ENCODE measurements at regions not wholly inside any gene's neighbourhood (a gene's known extent, or its start where the extent isn't known, plus 50 kb on each side); places are given as distances from the start of the nearest gene placed in this dataset.

GRCh38 chr2:59851836-59852475, 701.5 kb downstream of the BCL11A start:
- H3K27ac Mint-ChIP-seq: no peak overlapping the region
- H3K4me1 Mint-ChIP-seq: no peaks in the 10 kb centered on the region
- TF ChIP-seq CTCF (IDR thresholded peaks at IDR 0.05; ENCODE audit: unreplicated experiment in 3 of 3): no peak
- no peaks in the 10 kb centered on the region for H3K9me3 Mint-ChIP-seq
- H3K27me3 Mint-ChIP-seq (ENCODE audit: low read depth): no peaks in the 10 kb centered on the region
- no peak overlapping the region for H3K4me3 Mint-ChIP-seq
- H3K36me3 Mint-ChIP-seq (ENCODE audit: low read depth): no peaks in the 10 kb centered on the region

- H3K27me3 Mint-ChIP-seq (ENCODE audit: low read depth): no peaks in the 10 kb centered on the region
- H3K36me3 Mint-ChIP-seq (ENCODE audit: low read depth): no peaks in the 10 kb centered on the region
- no peaks in the 10 kb centered on the region for H3K9me3 Mint-ChIP-seq
- H3K4me3 Mint-ChIP-seq: no peak overlapping the region
- no peak for TF ChIP-seq CTCF (IDR thresholded peaks at IDR 0.05; ENCODE audit: unreplicated experiment in 3 of 3)
- no peaks in the 10 kb centered on the region for H3K4me1 Mint-ChIP-seq
- H3K27ac Mint-ChIP-seq: no peak overlapping the region
These were observed 702.9 kb downstream of the BCL11A start for GRCh38 chr2:59850554-59850953.

GRCh38 chr2:59833941-59834340, 719.5 kb downstream of the BCL11A start:
- H3K9me3 Mint-ChIP-seq: peaks cover 3% of the 10 kb centered on the region
- no peak for TF ChIP-seq CTCF (IDR thresholded peaks at IDR 0.05; ENCODE audit: unreplicated experiment in 3 of 3)
- no peak overlapping the region for H3K27ac Mint-ChIP-seq
- H3K36me3 Mint-ChIP-seq (ENCODE audit: low read depth): no peaks in the 10 kb centered on the region
- no peak overlapping the region for H3K4me3 Mint-ChIP-seq
- no peaks in the 10 kb centered on the region for H3K4me1 Mint-ChIP-seq
- H3K27me3 Mint-ChIP-seq (ENCODE audit: low read depth): no peaks in the 10 kb centered on the region

- Mint-ChIP-seq H3K27ac (no peak overlapping the region), H3K4me1 (no peaks in the 10 kb centered on the region), H3K36me3 (ENCODE audit: low read depth) (no peaks in the 10 kb centered on the region), H3K27me3 (ENCODE audit: low read depth) (no peaks in the 10 kb centered on the region), H3K9me3 (peaks cover 3% of the 10 kb centered on the region), H3K4me3 (no peak overlapping the region)
- no peak for TF ChIP-seq CTCF (IDR thresholded peaks at IDR 0.05; ENCODE audit: unreplicated experiment in 3 of 3)
These were observed 722.9 kb downstream of the BCL11A start for GRCh38 chr2:59830601-59831000.

GRCh38 chr2:59827677-59828076, 725.8 kb downstream of the BCL11A start:
- no peaks in the 10 kb centered on the region for H3K27me3 Mint-ChIP-seq (ENCODE audit: low read depth)
- peaks cover 2% of the 10 kb centered on the region for H3K9me3 Mint-ChIP-seq
- H3K36me3 Mint-ChIP-seq (ENCODE audit: low read depth): no peaks in the 10 kb centered on the region

More at GRCh38 chr2:59827677-59828076, 725.8 kb downstream of the BCL11A start:
- no peak for TF ChIP-seq CTCF (IDR thresholded peaks at IDR 0.05; ENCODE audit: unreplicated experiment in 3 of 3)
- Mint-ChIP-seq H3K27ac (no peak overlapping the region), H3K4me1 (no peaks in the 10 kb centered on the region), H3K4me3 (no peak overlapping the region)

All from nephron (organoid).